ENCODE measurements at regions not wholly inside any gene's neighbourhood (a gene's known extent, or its start where the extent isn't known, plus 50 kb on each side); places are given as distances from the start of the nearest gene placed in this dataset.

GRCh38 chr11:95306123-95306522, 75.1 kb upstream of the SESN3 start:
- Histone ChIP-seq H3K9me3 (ENCODE audit: low read length) (no peaks in the 10 kb centered on the region), H3K79me2 (ENCODE audit: low read length) (no peaks in the 10 kb centered on the region), H3K4me1 (ENCODE audit: low read length) (no peaks in the 10 kb centered on the region), H3K9me2 (replicated peaks; ENCODE audit: insufficient read depth, low read length) (no peaks in the 10 kb centered on the region), H3K27me3 (ENCODE audit: low read length) (no peaks in the 10 kb centered on the region), H2AFZ (ENCODE audit: low read length) (no peak overlapping the region), H3K36me3 (ENCODE audit: insufficient read depth, low read length) (no peaks in the 10 kb centered on the region), H3K27ac (ENCODE audit: low read length) (no peak overlapping the region), H4K20me1 (ENCODE audit: insufficient read depth, low read depth, low read length) (no peaks in the 10 kb centered on the region), H3K4me3 (ENCODE audit: low read length) (no peak overlapping the region), H3K9ac (ENCODE audit: low read length) (no peak overlapping the region), H3K4me2 (ENCODE audit: low read depth, low read length, poor library complexity, severe bottlenecking) (no peak overlapping the region)
- peak; percentile 65 for DNase-seq

GRCh38 chr11:95305705-95306104, 74.7 kb upstream of the SESN3 start:
- Histone ChIP-seq H3K36me3 (ENCODE audit: insufficient read depth, low read length) (no peaks in the 10 kb centered on the region), H2AFZ (ENCODE audit: low read length) (no peak overlapping the region), H3K27ac (ENCODE audit: low read length) (no peak overlapping the region), H3K9me3 (ENCODE audit: low read length) (no peaks in the 10 kb centered on the region), H3K4me3 (ENCODE audit: low read length) (no peak overlapping the region), H3K4me2 (ENCODE audit: low read depth, low read length, poor library complexity, severe bottlenecking) (no peak overlapping the region), H3K4me1 (ENCODE audit: low read length) (no peaks in the 10 kb centered on the region), H4K20me1 (ENCODE audit: insufficient read depth, low read depth, low read length) (no peaks in the 10 kb centered on the region), H3K9ac (ENCODE audit: low read length) (no peak overlapping the region), H3K27me3 (ENCODE audit: low read length) (no peaks in the 10 kb centered on the region), H3K79me2 (ENCODE audit: low read length) (no peaks in the 10 kb centered on the region), H3K9me2 (replicated peaks; ENCODE audit: insufficient read depth, low read length) (no peaks in the 10 kb centered on the region)
- DNase-seq = no peak

GRCh38 chr11:95304777-95305176, 73.8 kb upstream of the SESN3 start:
- no peaks in the 10 kb centered on the region for H4K20me1 ChIP-seq (ENCODE audit: insufficient read depth, low read depth, low read length)
- no peak overlapping the region for H2AFZ ChIP-seq (ENCODE audit: low read length)
- H3K9ac ChIP-seq (ENCODE audit: low read length) = no peak overlapping the region
- DNase-seq = no peak
- no peaks in the 10 kb centered on the region for H3K9me3 ChIP-seq (ENCODE audit: low read length)
- H3K4me2 ChIP-seq (ENCODE audit: low read depth, low read length, poor library complexity, severe bottlenecking) = no peak overlapping the region
- H3K27me3 ChIP-seq (ENCODE audit: low read length) = no peaks in the 10 kb centered on the region
- H3K79me2 ChIP-seq (ENCODE audit: low read length) = no peaks in the 10 kb centered on the region
- no peak overlapping the region for H3K27ac ChIP-seq (ENCODE audit: low read length)
- H3K36me3 ChIP-seq (ENCODE audit: insufficient read depth, low read length) = no peaks in the 10 kb centered on the region
- no peaks in the 10 kb centered on the region for H3K9me2 ChIP-seq (replicated peaks; ENCODE audit: insufficient read depth, low read length)
- no peak overlapping the region for H3K4me3 ChIP-seq (ENCODE audit: low read length)
- no peaks in the 10 kb centered on the region for H3K4me1 ChIP-seq (ENCODE audit: low read length)

DNA sequence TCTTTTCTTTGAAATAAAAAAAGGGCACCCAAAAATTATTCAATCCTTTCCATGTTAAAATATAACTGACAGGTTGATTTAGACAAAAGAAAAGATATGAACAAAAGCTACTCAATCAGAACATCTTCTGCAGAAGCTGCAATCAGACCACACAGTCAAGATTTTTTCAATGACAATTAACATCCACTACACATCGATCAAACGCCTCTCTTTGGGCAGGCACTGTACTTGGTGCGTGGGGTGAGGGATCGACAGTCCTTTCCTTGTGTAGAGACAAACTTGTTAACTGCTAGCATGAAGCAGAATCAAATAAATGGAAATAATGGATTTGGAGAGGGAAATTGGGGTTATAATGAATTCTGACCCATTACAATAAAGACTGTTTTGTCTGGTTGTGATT, 71.2 kb upstream of the SESN3 start:
- Histone ChIP-seq H4K20me1 (ENCODE audit: insufficient read depth, low read depth, low read length) (no peaks in the 10 kb centered on the region), H2AFZ (ENCODE audit: low read length) (no peak overlapping the region), H3K27me3 (ENCODE audit: low read length) (no peaks in the 10 kb centered on the region), H3K4me3 (ENCODE audit: low read length) (no peak overlapping the region), H3K9me2 (replicated peaks; ENCODE audit: insufficient read depth, low read length) (no peaks in the 10 kb centered on the region), H3K27ac (ENCODE audit: low read length) (no peak overlapping the region), H3K9me3 (ENCODE audit: low read length) (no peaks in the 10 kb centered on the region), H3K4me2 (ENCODE audit: low read depth, low read length, poor library complexity, severe bottlenecking) (no peak overlapping the region), H3K79me2 (ENCODE audit: low read length) (no peaks in the 10 kb centered on the region), H3K4me1 (ENCODE audit: low read length) (peaks cover 6% of the 10 kb centered on the region), H3K9ac (ENCODE audit: low read length) (no peak overlapping the region), H3K36me3 (ENCODE audit: insufficient read depth, low read length) (no peaks in the 10 kb centered on the region)
- no peak for DNase-seq

DNA sequence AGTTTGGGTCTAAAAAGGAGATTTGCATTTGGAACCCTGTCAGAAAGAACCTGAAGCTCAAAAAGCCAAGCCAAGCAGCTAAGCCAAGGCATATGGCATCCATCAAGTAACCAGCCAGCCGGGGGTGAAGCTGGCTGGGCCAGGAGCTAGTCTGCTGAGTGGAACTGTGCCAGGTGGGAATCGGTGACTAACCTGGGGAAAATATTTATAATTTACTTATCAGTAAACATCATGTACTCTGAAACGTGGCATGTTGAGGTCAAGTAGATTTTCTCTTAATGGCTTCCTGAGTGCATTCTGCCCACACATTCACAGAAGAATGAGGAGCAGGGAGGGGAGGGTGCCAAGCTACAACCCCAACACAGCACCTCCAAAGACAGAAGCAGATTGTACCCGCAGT, 70.5 kb upstream of the SESN3 start:
- Histone ChIP-seq H4K20me1 (ENCODE audit: insufficient read depth, low read depth, low read length) (no peaks in the 10 kb centered on the region), H3K36me3 (ENCODE audit: insufficient read depth, low read length) (no peaks in the 10 kb centered on the region), H3K27me3 (ENCODE audit: low read length) (no peaks in the 10 kb centered on the region), H3K79me2 (ENCODE audit: low read length) (no peaks in the 10 kb centered on the region), H3K4me2 (ENCODE audit: low read depth, low read length, poor library complexity, severe bottlenecking) (no peak overlapping the region), H2AFZ (ENCODE audit: low read length) (no peak overlapping the region), H3K4me3 (ENCODE audit: low read length) (no peak overlapping the region), H3K9me3 (ENCODE audit: low read length) (no peaks in the 10 kb centered on the region), H3K27ac (ENCODE audit: low read length) (no peak overlapping the region), H3K9ac (ENCODE audit: low read length) (no peak overlapping the region), H3K4me1 (ENCODE audit: low read length) (peaks cover 13% of the 10 kb centered on the region), H3K9me2 (replicated peaks; ENCODE audit: insufficient read depth, low read length) (no peaks in the 10 kb centered on the region)
- DNase-seq = no peak

DNA sequence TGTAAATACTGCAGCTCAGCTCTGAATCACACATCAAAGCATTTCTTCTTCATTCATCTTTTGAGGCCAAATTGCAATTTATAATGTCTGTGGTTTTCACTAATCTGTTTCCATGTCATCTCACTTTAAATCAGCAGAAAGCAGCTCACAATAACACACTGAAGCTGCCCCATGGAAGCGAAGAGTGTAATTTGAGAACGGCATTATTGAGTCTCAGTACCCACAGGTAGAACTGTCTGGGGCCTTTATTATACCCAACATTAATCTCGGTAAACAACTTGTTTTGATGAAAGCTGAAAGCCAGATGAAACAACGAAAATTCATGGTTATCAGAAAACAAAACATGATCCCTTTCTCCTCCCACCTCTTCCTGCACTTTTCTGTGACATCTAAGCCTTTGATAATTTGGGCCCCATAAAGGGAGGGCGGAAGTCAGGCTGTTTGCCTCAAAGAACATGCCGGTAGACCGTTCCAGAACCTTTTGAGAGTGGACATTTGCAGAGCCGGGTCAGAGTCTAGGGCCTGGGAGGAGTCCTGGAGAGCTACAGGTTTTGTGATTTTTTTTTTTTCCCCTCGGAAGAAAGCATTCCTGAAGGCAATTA, 68.2 kb upstream of the SESN3 start:
- Histone ChIP-seq H3K9ac (ENCODE audit: low read length) (no peak overlapping the region), H3K4me1 (ENCODE audit: low read length) (peaks cover 22% of the 10 kb centered on the region), H3K79me2 (ENCODE audit: low read length) (no peaks in the 10 kb centered on the region), H3K4me3 (ENCODE audit: low read length) (no peak overlapping the region), H3K9me3 (ENCODE audit: low read length) (no peaks in the 10 kb centered on the region), H2AFZ (ENCODE audit: low read length) (no peak overlapping the region), H4K20me1 (ENCODE audit: insufficient read depth, low read depth, low read length) (no peaks in the 10 kb centered on the region), H3K9me2 (replicated peaks; ENCODE audit: insufficient read depth, low read length) (no peaks in the 10 kb centered on the region), H3K27ac (ENCODE audit: low read length) (no peak overlapping the region), H3K4me2 (ENCODE audit: low read depth, low read length, poor library complexity, severe bottlenecking) (no peak overlapping the region), H3K36me3 (ENCODE audit: insufficient read depth, low read length) (no peaks in the 10 kb centered on the region), H3K27me3 (ENCODE audit: low read length) (no peaks in the 10 kb centered on the region)
- no peak for DNase-seq

- Histone ChIP-seq H3K27ac (ENCODE audit: low read length) (no peak overlapping the region), H3K4me1 (ENCODE audit: low read length) (peaks cover 22% of the 10 kb centered on the region), H3K79me2 (ENCODE audit: low read length) (no peaks in the 10 kb centered on the region), H3K4me3 (ENCODE audit: low read length) (no peak overlapping the region), H3K9me2 (replicated peaks; ENCODE audit: insufficient read depth, low read length) (no peaks in the 10 kb centered on the region), H3K36me3 (ENCODE audit: insufficient read depth, low read length) (no peaks in the 10 kb centered on the region), H3K9me3 (ENCODE audit: low read length) (no peaks in the 10 kb centered on the region), H2AFZ (ENCODE audit: low read length) (no peak overlapping the region), H4K20me1 (ENCODE audit: insufficient read depth, low read depth, low read length) (no peaks in the 10 kb centered on the region), H3K9ac (ENCODE audit: low read length) (no peak overlapping the region), H3K4me2 (ENCODE audit: low read depth, low read length, poor library complexity, severe bottlenecking) (peak overlapping the region; percentile 53), H3K27me3 (ENCODE audit: low read length) (no peaks in the 10 kb centered on the region)
- DNase-seq = no peak
Observed at GRCh38 chr11:95297680-95298452, 66.9 kb upstream of the SESN3 start.

DNA sequence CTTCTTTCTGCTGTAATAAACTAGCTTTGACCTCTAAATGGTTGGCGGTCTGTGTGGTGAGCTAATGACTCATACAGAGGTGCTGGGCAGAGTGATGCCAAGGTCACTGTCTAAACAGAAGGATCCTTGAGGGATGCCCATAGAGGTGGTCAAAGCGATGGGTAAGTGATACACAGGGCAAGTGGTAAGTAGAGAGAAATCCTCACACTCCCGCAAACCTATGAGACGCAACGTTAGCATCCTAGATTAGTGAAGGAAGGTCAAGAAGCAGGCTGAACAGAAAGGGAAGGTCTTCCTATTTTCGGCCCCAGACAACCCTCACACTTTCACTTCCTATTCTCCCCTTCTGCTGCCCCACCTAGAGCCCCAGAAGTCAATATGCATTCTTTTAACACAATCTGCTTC, 65.6 kb upstream of the SESN3 start:
- H2AFZ ChIP-seq (ENCODE audit: low read length) = peak overlapping the region; percentile 59
- peak overlapping the region; percentile 46 for H3K4me3 ChIP-seq (ENCODE audit: low read length)
- H3K4me2 ChIP-seq (ENCODE audit: low read depth, low read length, poor library complexity, severe bottlenecking) = peak overlapping the region; percentile 53
- DNase-seq = peak; percentile 93
- no peaks in the 10 kb centered on the region for H3K36me3 ChIP-seq (ENCODE audit: insufficient read depth, low read length)
- H3K27me3 ChIP-seq (ENCODE audit: low read length) = no peaks in the 10 kb centered on the region
- no peaks in the 10 kb centered on the region for H4K20me1 ChIP-seq (ENCODE audit: insufficient read depth, low read depth, low read length)
- H3K79me2 ChIP-seq (ENCODE audit: low read length) = no peaks in the 10 kb centered on the region
- no peaks in the 10 kb centered on the region for H3K9me3 ChIP-seq (ENCODE audit: low read length)
- peaks cover 22% of the 10 kb centered on the region for H3K4me1 ChIP-seq (ENCODE audit: low read length)
- no peak overlapping the region for H3K27ac ChIP-seq (ENCODE audit: low read length)
- H3K9me2 ChIP-seq (replicated peaks; ENCODE audit: insufficient read depth, low read length) = no peaks in the 10 kb centered on the region
- H3K9ac ChIP-seq (ENCODE audit: low read length) = peak overlapping the region; percentile 32
